NT2/D1 (cell line): ENCODE measurements at regions not wholly inside any gene's neighbourhood (a gene's known extent, or its start where the extent isn't known, plus 50 kb on each side); places are given as distances from the start of the nearest gene placed in this dataset.

ENCODE experiments used
- DNase-seq: peaks from one replicate; pipeline ENCODE4 v3.0.0-alpha.2; 2011; ENCODE audit warnings: low read depth, low spot score
- H3K27me3 ChIP-seq: 2 replicates; pipeline ENCODE4 v1.6.0; 2011; ENCODE audit warnings: mild to moderate bottlenecking; ENCODE audit not compliant: insufficient read length, insufficient read depth
- H3K36me3 ChIP-seq: 2 replicates; pipeline ENCODE4 v1.6.1; 2011; ENCODE audit warnings: mild to moderate bottlenecking, low read length, mixed read lengths; ENCODE audit not compliant: insufficient read depth, insufficient read length
- H3K4me1 ChIP-seq: 2 replicates; pipeline ENCODE4 v1.5.1; 2011; ENCODE audit not compliant: insufficient read depth, insufficient read length
- H3K4me3 ChIP-seq: 2 replicates; pipeline ENCODE4 v1.5.1; 2011; ENCODE audit warnings: low read depth; ENCODE audit not compliant: insufficient read length
- H3K9ac ChIP-seq: 2 replicates; pipeline ENCODE4 v1.6.0; 2011; ENCODE audit warnings: low read depth; ENCODE audit not compliant: insufficient read length
- H3K9me3 ChIP-seq: 2 replicates; pipeline ENCODE4 v1.5.1; 2011; ENCODE audit warnings: mild to moderate bottlenecking, low read length; ENCODE audit not compliant: insufficient read depth
- SUZ12 ChIP-seq: IDR thresholded peaks from 2 replicates; pipeline ENCODE4 v1.6.1; 2011; ENCODE audit not compliant: insufficient read length, insufficient read depth; ENCODE audit errors: extremely low read depth
- YY1 ChIP-seq: IDR thresholded peaks from 2 replicates; pipeline ENCODE4 v1.6.1; 2011; ENCODE audit not compliant: insufficient read length, insufficient read depth
- ZNF274 ChIP-seq: IDR thresholded peaks from 2 replicates; pipeline ENCODE4 v1.6.1; 2011; ENCODE audit warnings: mild to moderate bottlenecking, low read depth, low read length

DNA sequence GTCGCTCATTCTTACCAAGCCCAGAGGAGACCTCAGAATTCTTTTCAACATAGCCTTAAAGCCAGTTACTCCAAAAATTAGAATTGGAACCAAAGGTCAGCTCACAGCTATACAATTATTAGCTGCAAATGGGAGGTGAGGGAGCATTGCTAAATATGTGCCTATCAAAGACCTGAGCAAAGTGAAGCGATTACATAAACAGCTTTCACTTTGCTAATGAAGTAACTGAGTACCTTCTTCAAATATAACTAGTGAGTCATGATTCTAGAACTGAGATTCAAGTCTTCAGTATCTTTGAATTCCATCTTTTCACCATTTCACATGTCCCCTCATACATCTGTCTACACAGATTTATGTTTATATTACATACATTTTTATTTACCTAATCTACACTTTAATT lies 122.6 kb downstream of the P2RY1 start:
- H3K27me3 ChIP-seq, result no peaks in the 10 kb centered on the region
- no peak overlapping the region for H3K4me3 ChIP-seq
- DNase-seq, result no peak
- H3K36me3 ChIP-seq, result no peaks in the 10 kb centered on the region
- H3K9me3 ChIP-seq, result peaks cover 4% of the 10 kb centered on the region; the same call in 1 of the 2 replicates
- no peak for TF ChIP-seq YY1
- TF ChIP-seq SUZ12, result no peak
- no peak for TF ChIP-seq ZNF274
- H3K9ac ChIP-seq, result no peak overlapping the region
- no peaks in the 10 kb centered on the region for H3K4me1 ChIP-seq

DNA sequence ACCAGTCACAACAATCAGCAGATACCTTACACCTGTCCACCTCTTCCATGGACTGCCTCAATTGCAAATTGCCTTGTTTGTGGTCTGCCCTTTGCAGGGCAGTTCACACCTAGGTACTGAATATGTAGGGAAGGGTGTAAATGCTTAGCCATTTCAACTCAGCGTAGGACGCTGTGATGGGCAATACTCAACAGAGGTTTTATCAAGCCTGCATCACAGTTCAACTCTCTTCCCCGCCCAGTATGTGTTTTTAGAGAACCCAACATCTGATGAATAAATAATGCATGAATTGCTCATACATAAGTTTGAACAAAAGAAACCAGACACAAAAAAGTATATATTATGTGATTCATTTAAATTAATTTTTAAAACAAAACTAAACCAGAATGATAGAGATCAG lies 124.4 kb downstream of the P2RY1 start:
- no peak overlapping the region for H3K9ac ChIP-seq

DNA sequence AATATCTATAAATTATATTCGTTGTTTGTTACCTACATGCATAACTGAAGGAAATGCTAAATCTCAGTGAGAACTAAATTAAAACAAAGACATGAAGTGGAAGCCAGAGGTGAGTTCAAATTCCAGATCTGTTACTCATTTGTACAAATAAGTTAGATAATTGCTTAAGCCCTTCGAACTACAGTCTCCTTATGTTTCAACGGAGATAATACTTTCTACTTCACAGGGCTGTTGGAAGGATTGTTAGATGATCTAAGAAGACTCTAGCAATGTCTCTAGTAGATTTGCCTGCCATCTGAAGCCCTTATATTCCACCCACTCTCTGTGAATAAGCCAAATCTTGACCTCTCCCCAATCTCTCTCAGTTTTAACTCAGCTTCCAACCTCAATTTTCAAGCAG lies 125.8 kb downstream of the P2RY1 start:
- no peaks in the 10 kb centered on the region for H3K36me3 ChIP-seq
- no peak overlapping the region for H3K4me3 ChIP-seq
- no peak overlapping the region for H3K9ac ChIP-seq
- no peak for DNase-seq
- TF ChIP-seq SUZ12 (no peak), YY1 (no peak), ZNF274 (no peak)
- H3K9me3 ChIP-seq, result peaks cover 7% of the 10 kb centered on the region; the same call in 1 of the 2 replicates
- no peaks in the 10 kb centered on the region for H3K27me3 ChIP-seq
- no peaks in the 10 kb centered on the region for H3K4me1 ChIP-seq

More for the DNA sequence above, 124.4 kb downstream of the P2RY1 start:
- H3K36me3 ChIP-seq, result no peaks in the 10 kb centered on the region
- H3K9me3 ChIP-seq, result peaks cover 7% of the 10 kb centered on the region; the same call in 1 of the 2 replicates
- no peak for DNase-seq
- no peak overlapping the region for H3K4me3 ChIP-seq
- TF ChIP-seq YY1, result no peak
- no peaks in the 10 kb centered on the region for H3K27me3 ChIP-seq
- no peaks in the 10 kb centered on the region for H3K4me1 ChIP-seq

DNA sequence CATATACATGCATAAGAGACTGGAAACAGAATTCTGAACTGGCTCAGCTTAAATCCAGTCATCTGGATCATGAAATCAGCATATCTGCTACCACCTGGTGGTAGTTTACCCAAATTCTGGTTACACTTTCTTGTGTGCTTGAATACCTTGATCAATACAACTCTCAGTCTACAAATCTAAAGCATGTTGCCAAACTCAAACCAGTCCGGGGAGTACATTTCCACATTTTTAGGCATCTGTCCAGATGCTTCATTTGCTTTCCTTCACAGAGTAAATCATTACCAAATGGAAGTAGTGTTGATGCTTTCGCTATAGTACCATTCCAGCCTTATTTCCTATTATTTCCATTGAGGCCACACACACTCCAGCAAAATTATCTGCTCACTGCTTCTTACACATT lies 126.4 kb downstream of the P2RY1 start:
- H3K36me3 ChIP-seq, result no peaks in the 10 kb centered on the region
- H3K4me1 ChIP-seq, result no peaks in the 10 kb centered on the region
- DNase-seq, result no peak
- peaks cover 7% of the 10 kb centered on the region; the same call in 1 of the 2 replicates for H3K9me3 ChIP-seq
- no peak for TF ChIP-seq SUZ12
- no peak for TF ChIP-seq ZNF274
- TF ChIP-seq YY1, result no peak
- no peaks in the 10 kb centered on the region for H3K27me3 ChIP-seq
- no peak overlapping the region for H3K4me3 ChIP-seq
- no peak overlapping the region for H3K9ac ChIP-seq

DNA sequence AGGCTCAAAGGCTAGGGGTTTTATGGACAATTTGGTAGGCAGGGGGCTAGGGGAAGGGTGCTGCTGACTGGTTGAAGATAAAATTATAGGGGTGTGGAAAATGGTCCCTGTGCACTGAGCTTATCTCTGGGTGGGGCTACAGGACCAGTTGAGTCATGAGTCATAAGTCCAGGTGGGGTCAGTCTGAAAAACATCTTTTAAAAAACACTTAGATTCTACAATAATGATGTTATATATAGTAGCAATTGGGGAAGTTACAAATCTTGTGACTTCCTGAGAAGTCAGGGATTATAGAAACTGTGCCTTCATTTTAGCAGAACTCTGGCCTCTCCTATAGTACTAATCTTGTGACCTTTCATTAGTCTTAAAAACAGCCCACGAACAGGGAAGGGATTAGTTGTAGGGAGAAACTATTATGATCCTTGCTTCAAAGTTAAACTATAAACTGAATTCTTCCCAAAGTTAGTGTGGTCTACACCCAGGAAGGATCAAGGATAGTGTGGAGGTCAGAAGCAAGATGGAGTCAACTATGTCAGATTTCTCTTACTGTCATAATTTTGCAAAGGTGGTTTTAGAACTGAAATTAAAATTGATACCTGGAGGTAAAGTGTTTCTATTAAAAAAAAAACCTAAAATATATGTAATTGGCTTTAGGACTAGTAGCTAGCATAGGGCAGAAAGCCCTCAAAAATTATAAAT lies 130.1 kb downstream of the P2RY1 start:
- Histone ChIP-seq H3K9ac (no peak overlapping the region), H3K4me3 (no peak overlapping the region), H3K27me3 (no peaks in the 10 kb centered on the region), H3K36me3 (no peaks in the 10 kb centered on the region), H3K4me1 (no peaks in the 10 kb centered on the region), H3K9me3 (peaks cover 14% of the 10 kb centered on the region; the same call in 1 of the 2 replicates)
- no peak for TF ChIP-seq SUZ12
- no peak for TF ChIP-seq YY1
- no peak for TF ChIP-seq ZNF274
- no peak for DNase-seq

DNA sequence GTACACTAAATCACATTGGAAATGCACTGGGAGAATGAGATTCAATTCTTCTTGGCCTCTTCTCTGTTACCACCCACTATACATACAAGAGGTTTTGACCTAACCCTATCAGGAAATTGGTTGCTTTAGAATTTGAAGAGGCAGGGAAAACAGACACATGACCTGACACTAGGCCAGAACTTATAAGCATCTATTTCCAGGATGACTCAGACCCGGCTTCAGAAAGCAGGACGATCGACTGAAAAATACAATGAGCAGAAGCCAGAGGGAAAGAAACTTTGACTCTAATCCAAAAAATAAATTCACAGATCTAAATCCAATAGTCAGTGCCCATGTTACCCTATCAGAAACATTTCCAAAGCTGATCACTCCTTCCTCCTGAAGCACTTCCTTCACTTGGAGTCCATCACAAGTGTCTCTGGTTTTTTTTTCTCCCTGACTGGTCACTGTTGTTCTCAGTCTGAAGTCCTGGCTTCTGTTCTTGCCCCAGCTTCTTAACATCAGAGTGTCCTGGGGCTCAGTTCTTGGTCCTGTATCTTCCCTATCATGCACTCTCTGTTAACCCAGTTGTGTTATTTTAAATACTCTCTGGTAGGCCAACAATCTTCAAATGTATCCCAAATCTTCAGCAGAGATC lies 133.6 kb downstream of the P2RY1 start:
- no peaks in the 10 kb centered on the region for H3K4me1 ChIP-seq
- H3K27me3 ChIP-seq, result no peaks in the 10 kb centered on the region
- no peak for DNase-seq
- H3K9ac ChIP-seq, result no peak overlapping the region
- H3K9me3 ChIP-seq, result 0 out of 2 replicates have a peak, but pooled peaks cover 7% of the 10 kb centered on the region
- TF ChIP-seq YY1 (no peak), ZNF274 (no peak), SUZ12 (no peak)
- H3K4me3 ChIP-seq, result no peak overlapping the region
- H3K36me3 ChIP-seq, result no peaks in the 10 kb centered on the region

DNA sequence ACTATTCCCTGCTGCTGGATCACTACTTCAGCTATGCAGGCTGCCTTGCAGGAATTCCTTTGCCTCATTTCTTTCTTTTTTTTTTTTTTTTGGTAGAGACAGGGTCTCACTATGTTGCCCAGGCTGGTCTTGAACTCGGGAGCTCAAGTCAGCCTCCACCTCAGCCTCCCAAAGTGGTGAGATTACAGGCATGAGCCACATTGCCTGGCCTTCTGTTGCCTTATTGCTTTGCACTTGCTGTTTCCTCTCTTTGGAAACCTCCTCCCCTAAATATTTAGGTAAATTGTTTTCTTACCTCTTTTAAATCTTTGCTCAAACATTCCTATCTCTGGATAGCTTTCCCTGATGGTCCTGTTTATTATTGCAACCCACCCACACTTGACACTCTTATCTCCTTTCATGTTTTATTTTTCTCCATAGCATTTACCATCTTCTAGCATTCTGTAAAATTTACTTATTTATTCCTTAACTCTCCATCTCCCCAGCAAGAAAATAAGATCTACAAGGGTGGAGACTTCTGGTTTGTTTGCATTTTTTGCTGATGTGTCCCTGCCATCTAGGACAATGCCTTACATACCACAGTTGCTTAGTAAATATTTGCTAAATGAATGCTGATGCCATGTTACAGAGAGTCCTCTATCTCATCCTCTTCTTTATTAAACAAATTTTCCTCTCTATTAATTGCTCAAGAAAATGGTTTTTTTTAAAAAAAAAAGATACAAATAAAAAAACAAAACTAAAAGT lies 134.8 kb downstream of the P2RY1 start:
- Histone ChIP-seq H3K4me1 (no peaks in the 10 kb centered on the region), H3K9me3 (0 out of 2 replicates have a peak, but pooled peaks cover 7% of the 10 kb centered on the region), H3K4me3 (no peak overlapping the region), H3K36me3 (no peaks in the 10 kb centered on the region), H3K27me3 (no peaks in the 10 kb centered on the region), H3K9ac (no peak overlapping the region)
- no peak for DNase-seq
- TF ChIP-seq ZNF274 (no peak), YY1 (no peak), SUZ12 (no peak)
